Hepatocyte (in vitro differentiated cells): ENCODE measurements at regions not wholly inside any gene's neighbourhood (a gene's known extent, or its start where the extent isn't known, plus 50 kb on each side); places are given as distances from the start of the nearest gene placed in this dataset.

Experiments
- DNase-seq: peaks from one replicate; pipeline ENCODE4 v3.0.0-alpha.2; 2016; ENCODE audit warnings: low spot score
- H2AFZ ChIP-seq: fragments of 200-600 bp; sonication (generic); 2 replicates; pipeline ENCODE4 v1.6.0; 2016; ENCODE audit warnings: antibody characterized with exemption, mild to moderate bottlenecking
- H3K27ac ChIP-seq: fragments of 200-600 bp; sonication (generic); 2 replicates; pipeline ENCODE4 v1.5.1; 2016; ENCODE audit warnings: mild to moderate bottlenecking
- H3K27me3 ChIP-seq: fragments of 200-600 bp; sonication (generic); 2 replicates; pipeline ENCODE4 v1.6.1; 2016
- H3K36me3 ChIP-seq: fragments of 200-600 bp; sonication (generic); replicated peaks from 2 replicates; pipeline ENCODE4 v1.5.1; 2016; ENCODE audit warnings: low read depth; ENCODE audit not compliant: insufficient read depth
- H3K4me1 ChIP-seq: fragments of 200-600 bp; sonication (generic); 2 replicates; pipeline ENCODE4 v1.5.1; 2016; ENCODE audit warnings: mild to moderate bottlenecking, moderate library complexity; ENCODE audit not compliant: insufficient read depth
- H3K4me2 ChIP-seq: fragments of 200-600 bp; sonication (generic); 2 replicates; pipeline ENCODE4 v1.6.0; 2016
- H3K4me3 ChIP-seq: fragments of 200-600 bp; sonication (generic); 2 replicates; pipeline ENCODE4 v1.5.1; 2016; ENCODE audit warnings: mild to moderate bottlenecking
- H3K79me2 ChIP-seq: fragments of 200-600 bp; sonication (generic); 2 replicates; pipeline ENCODE4 v1.6.0; 2017; ENCODE audit warnings: mild to moderate bottlenecking
- H3K9me2 ChIP-seq: fragments of 200-600 bp; sonication (generic); replicated peaks from 2 replicates; pipeline ENCODE4 v1.6.0; 2017; ENCODE audit warnings: mild to moderate bottlenecking; ENCODE audit not compliant: insufficient read depth
- H3K9me3 ChIP-seq: fragments of 200-600 bp; sonication (generic); 2 replicates; pipeline ENCODE4 v1.5.1; 2016; ENCODE audit warnings: low read depth, mild to moderate bottlenecking
- H4K20me1 ChIP-seq: fragments of 200-600 bp; sonication (generic); 2 replicates; pipeline ENCODE4 v1.6.0; 2016; ENCODE audit warnings: mild to moderate bottlenecking; ENCODE audit not compliant: insufficient read depth, poor library complexity, severe bottlenecking
- CTCF ChIP-seq: fragments of 200-600 bp; sonication (generic); IDR thresholded peaks from 2 replicates; pipeline ENCODE4 v1.5.1; 2016; ENCODE audit warnings: antibody characterized with exemption, mild to moderate bottlenecking; ENCODE audit not compliant: poor library complexity
- EZH2 ChIP-seq: fragments of 200-600 bp; sonication (generic); IDR thresholded peaks from 2 replicates; pipeline ENCODE4 v1.6.1; 2016; ENCODE audit warnings: antibody characterized with exemption, mild to moderate bottlenecking, borderline replicate concordance
- EZH2phosphoT487 ChIP-seq: fragments of 200-600 bp; sonication (generic); IDR thresholded peaks from one replicate; pipeline ENCODE4 v1.6.1; 2018; ENCODE audit warnings: antibody characterized with exemption, mild to moderate bottlenecking, low read depth, moderate library complexity; ENCODE audit not compliant: unreplicated experiment, severe bottlenecking
- WGBS: methylation state at CpG from one replicate; pipeline ENCODE4 v1.1.6; 2016; ENCODE audit warnings: low lambda C conversion rate; ENCODE audit errors: missing lambda C conversion rate; 5-methylcytosine and 5-hydroxymethylcytosine counted together

GRCh38 chr15:101124731-101125451, 127.0 kb downstream of the CHSY1 start:
- H3K79me2 ChIP-seq: no peaks in the 10 kb centered on the region
- no peaks in the 10 kb centered on the region for H3K27me3 ChIP-seq
- no peak for TF ChIP-seq EZH2phosphoT487
- no peak for TF ChIP-seq CTCF
- TF ChIP-seq EZH2: no peak
- no peaks in the 10 kb centered on the region for H4K20me1 ChIP-seq
- DNase-seq: no peak
- WGBS: 90% methylated on average over 10 of the region's 10 CpGs
- H3K4me2 ChIP-seq: no peak overlapping the region
- peaks cover 23% of the 10 kb centered on the region for H3K4me1 ChIP-seq
- H3K27ac ChIP-seq: peak overlapping the region; percentile 12
- H3K36me3 ChIP-seq: no peaks in the 10 kb centered on the region
- H3K9me3 ChIP-seq: no peaks in the 10 kb centered on the region
- no peak overlapping the region for H3K4me3 ChIP-seq
- no peaks in the 10 kb centered on the region for H3K9me2 ChIP-seq
- H2AFZ ChIP-seq: no peak overlapping the region

- no peak overlapping the region for H2AFZ ChIP-seq
- TF ChIP-seq EZH2phosphoT487 (no peak), EZH2 (no peak), CTCF (no peak)
- H3K27me3 ChIP-seq: no peaks in the 10 kb centered on the region
- no peaks in the 10 kb centered on the region for H3K36me3 ChIP-seq
- DNase-seq: no peak
- peaks cover 21% of the 10 kb centered on the region for H3K4me1 ChIP-seq
- no peaks in the 10 kb centered on the region for H3K9me2 ChIP-seq
- 93% methylated on average over 6 of the region's 6 CpGs for WGBS
- H3K9me3 ChIP-seq: no peaks in the 10 kb centered on the region
- peak overlapping the region; percentile 39 for H3K27ac ChIP-seq
- H4K20me1 ChIP-seq: no peaks in the 10 kb centered on the region
- H3K79me2 ChIP-seq: no peaks in the 10 kb centered on the region
- no peak overlapping the region for H3K4me2 ChIP-seq
- H3K4me3 ChIP-seq: no peak overlapping the region
Measured at GRCh38 chr15:101123222-101123910, 128.5 kb downstream of the CHSY1 start.

GRCh38 chr15:101122806-101123205, 129.0 kb downstream of the CHSY1 start:
- H3K79me2 ChIP-seq: no peaks in the 10 kb centered on the region
- no peaks in the 10 kb centered on the region for H3K27me3 ChIP-seq
- H3K4me3 ChIP-seq: no peak overlapping the region
- TF ChIP-seq EZH2phosphoT487: no peak
- TF ChIP-seq CTCF: no peak
- TF ChIP-seq EZH2: no peak
- H3K4me2 ChIP-seq: no peak overlapping the region
- no peak overlapping the region for H3K27ac ChIP-seq
- no peak for DNase-seq
- no peak overlapping the region for H2AFZ ChIP-seq
- H3K9me3 ChIP-seq: no peaks in the 10 kb centered on the region
- no peaks in the 10 kb centered on the region for H3K9me2 ChIP-seq
- H4K20me1 ChIP-seq: no peaks in the 10 kb centered on the region
- H3K4me1 ChIP-seq: peaks cover 20% of the 10 kb centered on the region
- 95% methylated on average over 8 of the region's 8 CpGs for WGBS
- no peaks in the 10 kb centered on the region for H3K36me3 ChIP-seq
